Tibial artery (tissue), 4 donors: ENCODE measurements at regions not wholly inside any gene's neighbourhood (a gene's known extent, or its start where the extent isn't known, plus 50 kb on each side); places are given as distances from the start of the nearest gene placed in this dataset.

ENCODE experiments used
- DNase-seq, 2 donors: peaks; one replicate each; pipeline ENCODE4 v3.0.0-alpha.2; 2019
- H3K27ac ChIP-seq, 2 donors: fragments of 200-600 bp; sonication (generic) in 1 of 2; 1 replicate in 1 of 2; 2 replicates in 1 of 2; pipeline ENCODE4 v1.5.1; 2018 to 2019; ENCODE audit warnings: mild to moderate bottlenecking in 1 of 2
- H3K27me3 ChIP-seq, 2 donors: fragments of 200-600 bp; sonication (generic) in 1 of 2; one replicate each; pipeline versions ENCODE4 v1.5.1 to v1.6.0; 2016 to 2019
- H3K36me3 ChIP-seq, 3 donors: fragments of 200-600 bp; sonication (generic) in 2 of 3; one replicate each; pipeline ENCODE4 v1.5.1; 2016 to 2019; ENCODE audit warnings: mild to moderate bottlenecking in 2 of 3
- H3K4me1 ChIP-seq, 4 donors: fragments of 200-600 bp; sonication (generic) in 2 of 4; 1 replicate in 3 of 4; 2 replicates in 1 of 4; pipeline ENCODE4 v1.5.1; 2016 to 2019
- H3K4me3 ChIP-seq, 2 donors: fragments of 200-600 bp; sonication (generic) in 1 of 2; 1 replicate in 1 of 2; 2 replicates in 1 of 2; pipeline ENCODE4 v1.5.1; 2018 to 2019; ENCODE audit warnings: mild to moderate bottlenecking in 2 of 2
- H3K9me3 ChIP-seq, 3 donors: fragments of 200-600 bp; sonication (generic) in 1 of 3; one replicate each; pipeline ENCODE4 v1.5.1; 2016 to 2019
- intact Hi-C: fragments of 100-400 bp; cut with DNase I; formaldehyde crosslinking; loops from one replicate; pipeline ENCODE4 v1.15.0; 2023; ENCODE audit warnings: low total_unique reads
- TF ChIP-seq, protein P1 (sequence below), 2 experiments: fragments of 200-600 bp in 1 of 2; fragments of 450-650 bp in 1 of 2; IDR thresholded peaks; one replicate each; pipeline ENCODE4 v1.5.1; 2017 to 2019; ENCODE audit warnings: antibody characterized with exemption in 2 of 2, mild to moderate bottlenecking in 1 of 2, moderate library complexity in 1 of 2

DNA sequence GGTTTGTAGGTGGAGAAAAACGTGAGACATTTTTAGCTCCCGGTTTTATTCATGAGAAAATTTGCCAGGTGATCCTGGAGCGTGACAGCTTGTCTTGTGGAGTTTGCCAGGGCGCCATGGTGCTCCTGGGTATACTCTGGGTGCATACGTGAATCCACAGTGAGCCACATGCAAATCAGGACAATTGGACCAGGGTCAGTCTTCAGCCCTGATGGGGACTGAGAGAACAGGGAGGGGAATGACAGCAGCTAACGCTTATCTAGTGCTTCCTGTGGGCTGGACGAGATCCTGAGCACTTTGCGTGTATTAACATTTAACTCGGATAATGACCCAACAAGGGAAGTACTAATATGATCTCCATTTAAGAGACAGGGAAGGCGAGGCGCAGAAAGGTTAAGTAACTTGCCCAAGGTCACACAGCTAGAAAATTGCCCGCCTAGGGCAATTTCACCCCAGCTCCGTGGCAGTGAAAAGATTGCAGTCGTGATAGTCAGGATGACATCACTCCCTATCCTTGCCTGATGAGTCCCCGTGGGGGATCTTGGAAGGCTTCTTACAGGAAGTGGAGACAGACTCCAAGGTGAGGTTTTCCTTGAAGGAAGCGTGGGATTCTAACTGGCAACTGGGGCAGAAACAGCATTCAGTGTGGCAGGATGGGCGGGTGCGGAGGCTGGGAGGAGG lies 118.4 kb upstream of the NCOR2 start:
- TF ChIP-seq, protein P1, sequence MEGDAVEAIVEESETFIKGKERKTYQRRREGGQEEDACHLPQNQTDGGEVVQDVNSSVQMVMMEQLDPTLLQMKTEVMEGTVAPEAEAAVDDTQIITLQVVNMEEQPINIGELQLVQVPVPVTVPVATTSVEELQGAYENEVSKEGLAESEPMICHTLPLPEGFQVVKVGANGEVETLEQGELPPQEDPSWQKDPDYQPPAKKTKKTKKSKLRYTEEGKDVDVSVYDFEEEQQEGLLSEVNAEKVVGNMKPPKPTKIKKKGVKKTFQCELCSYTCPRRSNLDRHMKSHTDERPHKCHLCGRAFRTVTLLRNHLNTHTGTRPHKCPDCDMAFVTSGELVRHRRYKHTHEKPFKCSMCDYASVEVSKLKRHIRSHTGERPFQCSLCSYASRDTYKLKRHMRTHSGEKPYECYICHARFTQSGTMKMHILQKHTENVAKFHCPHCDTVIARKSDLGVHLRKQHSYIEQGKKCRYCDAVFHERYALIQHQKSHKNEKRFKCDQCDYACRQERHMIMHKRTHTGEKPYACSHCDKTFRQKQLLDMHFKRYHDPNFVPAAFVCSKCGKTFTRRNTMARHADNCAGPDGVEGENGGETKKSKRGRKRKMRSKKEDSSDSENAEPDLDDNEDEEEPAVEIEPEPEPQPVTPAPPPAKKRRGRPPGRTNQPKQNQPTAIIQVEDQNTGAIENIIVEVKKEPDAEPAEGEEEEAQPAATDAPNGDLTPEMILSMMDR (IDR thresholded peaks at IDR 0.05), result no peak
- intact Hi-C loops, result no loop called here
- peaks cover 0 to 51% (median 44%) of the 10 kb centered on the region in 4 donors for H3K4me1 ChIP-seq
- peak overlapping the region; percentile 48 to 70 for H3K27ac ChIP-seq
- peak overlapping the region in 1 of 2 donors; percentile 35 for H3K4me3 ChIP-seq
- no peaks in the 10 kb centered on the region for H3K9me3 ChIP-seq
- no peak for DNase-seq
- H3K36me3 ChIP-seq, result no peaks in the 10 kb centered on the region
- H3K27me3 ChIP-seq, result no peaks in the 10 kb centered on the region

DNA sequence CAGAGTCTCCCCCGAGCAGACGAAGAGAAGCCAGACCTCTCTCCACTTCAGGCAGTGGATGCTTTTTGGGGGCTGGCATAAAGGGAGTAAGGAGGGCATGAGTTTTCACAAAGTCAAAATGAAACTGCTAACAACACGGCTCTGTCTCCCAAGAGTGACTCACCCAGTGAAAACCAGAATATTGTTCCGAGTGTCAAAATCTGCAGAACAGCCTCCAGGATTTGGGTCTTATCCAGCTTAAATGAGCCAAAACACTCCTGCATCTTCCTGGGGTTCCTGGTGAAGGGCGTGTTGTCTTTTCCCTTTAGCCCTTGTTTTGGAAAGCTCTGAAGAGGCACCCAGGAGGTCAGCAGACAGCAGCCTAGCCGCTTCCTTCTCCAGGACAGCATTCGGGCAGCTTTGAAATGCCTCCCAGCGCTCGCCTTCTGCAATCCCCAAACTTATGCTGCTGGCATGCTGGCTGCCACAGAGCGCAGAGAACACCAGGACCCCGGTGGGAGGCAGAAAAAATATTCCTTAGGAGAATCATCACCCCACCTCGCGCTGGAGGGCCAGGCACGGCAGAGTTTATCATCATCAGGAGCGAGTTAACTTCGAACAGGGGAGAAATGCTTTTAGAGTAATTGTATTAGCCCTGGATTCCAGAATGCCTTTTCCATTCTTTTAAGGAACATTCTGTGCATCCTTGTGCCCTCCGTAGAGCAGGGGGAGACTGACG lies 117.7 kb upstream of the NCOR2 start:
- H3K4me3 ChIP-seq, result peak overlapping the region; percentile 24 to 35

DNA sequence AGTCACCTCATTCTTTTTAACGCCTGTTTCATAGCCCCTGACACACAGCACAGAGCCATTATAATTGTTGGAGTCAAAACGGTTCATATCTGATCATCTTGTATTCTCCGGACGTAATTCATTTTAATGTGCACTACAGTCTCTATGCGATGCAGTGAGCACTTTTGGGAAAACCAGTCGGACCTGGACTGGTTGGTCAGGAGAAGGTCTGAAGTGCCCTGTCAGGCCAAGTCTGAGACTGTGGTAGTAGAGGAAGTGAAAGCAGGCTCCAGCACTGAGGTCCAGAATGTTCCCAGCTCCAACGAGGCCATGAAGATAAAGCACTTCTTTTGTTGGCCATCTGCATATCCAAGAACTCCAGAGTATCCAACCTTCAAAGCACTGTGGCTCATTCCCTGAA lies 117.1 kb upstream of the NCOR2 start:
- peak in 1 of 2 donors; percentile 56 for DNase-seq
- TF ChIP-seq, protein P1 (IDR thresholded peaks at IDR 0.05), result no peak
- no peaks in the 10 kb centered on the region for H3K36me3 ChIP-seq
- peak overlapping the region; percentile 48 to 70 for H3K27ac ChIP-seq
- H3K9me3 ChIP-seq, result no peaks in the 10 kb centered on the region
- intact Hi-C loops, result loop anchor here (5.0 kb wide), 1 partner anchor 117 kb away; the partner anchor contains the start of gene NCOR2
- H3K27me3 ChIP-seq, result no peaks in the 10 kb centered on the region
- peaks cover 0 to 65% (median 53%) of the 10 kb centered on the region in 4 donors for H3K4me1 ChIP-seq
- H3K4me3 ChIP-seq, result peak overlapping the region; percentile 24 to 35

More for the DNA sequence above, 117.7 kb upstream of the NCOR2 start:
- peaks cover 0 to 58% (median 47%) of the 10 kb centered on the region in 4 donors for H3K4me1 ChIP-seq
- peak; percentile 52 to 76 for DNase-seq
- H3K27ac ChIP-seq, result peak overlapping the region; percentile 48 to 70
- TF ChIP-seq, protein P1 (IDR thresholded peaks at IDR 0.05), result no peak
- H3K27me3 ChIP-seq, result no peaks in the 10 kb centered on the region
- H3K36me3 ChIP-seq, result no peaks in the 10 kb centered on the region
- intact Hi-C loops, result loop anchor here (5.0 kb wide), 1 partner anchor 118 kb away; the partner anchor contains the start of gene NCOR2
- H3K9me3 ChIP-seq, result no peaks in the 10 kb centered on the region

DNA sequence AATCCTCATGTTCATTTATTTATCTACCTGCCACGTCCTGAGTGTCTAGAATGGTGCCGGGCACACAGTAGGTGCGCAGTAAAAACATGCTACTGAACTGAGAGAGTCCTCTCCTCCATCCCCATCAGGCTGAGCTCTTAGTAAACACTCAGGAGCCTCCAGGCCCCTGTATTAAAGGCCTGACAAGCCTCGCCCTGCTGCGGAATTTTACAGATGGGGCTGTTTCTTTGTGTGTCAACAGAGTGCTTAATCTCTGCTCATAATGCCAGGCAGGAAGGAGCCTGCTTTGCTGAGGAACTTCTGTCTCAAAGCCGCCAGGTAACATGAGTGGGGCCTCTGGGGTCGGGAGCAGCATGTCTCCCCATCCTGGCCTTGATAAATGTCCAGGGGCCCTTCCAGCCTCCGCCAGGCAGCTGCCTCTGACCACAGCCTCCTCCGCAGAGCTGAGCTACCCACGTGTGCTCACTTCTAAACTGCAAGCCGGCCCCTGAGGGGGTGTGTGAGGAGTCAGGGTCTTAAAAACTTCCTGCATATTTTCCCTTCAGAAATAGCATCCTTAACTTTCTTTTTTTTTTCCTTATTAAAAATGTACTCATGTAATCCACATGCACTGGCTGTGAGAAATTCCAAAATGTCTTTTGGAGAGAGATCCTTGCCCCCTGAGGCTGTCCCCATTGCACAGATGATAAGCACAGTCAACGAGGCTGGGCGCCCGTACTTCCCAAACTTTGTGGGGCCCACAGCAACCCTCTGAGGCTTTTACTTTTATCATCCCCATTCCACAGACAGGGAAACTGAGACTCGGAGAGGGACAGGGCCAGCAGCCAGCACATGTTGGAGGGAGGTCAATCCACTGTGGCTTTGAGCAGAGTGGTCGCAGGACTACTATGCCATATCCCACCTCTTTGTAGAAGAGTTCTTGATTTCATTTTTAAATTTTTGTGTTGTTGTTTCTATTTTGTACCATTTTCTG lies 116.0 kb upstream of the NCOR2 start:
- H3K27ac ChIP-seq, result peak overlapping the region; percentile 70
- H3K36me3 ChIP-seq, result no peaks in the 10 kb centered on the region
- no peaks in the 10 kb centered on the region for H3K27me3 ChIP-seq
- TF ChIP-seq, protein P1 (IDR thresholded peaks at IDR 0.05), result no peak
- no peaks in the 10 kb centered on the region for H3K9me3 ChIP-seq
- peaks cover 0 to 75% (median 62%) of the 10 kb centered on the region in 4 donors for H3K4me1 ChIP-seq
- H3K4me3 ChIP-seq, result no peak overlapping the region
- no peak for DNase-seq
- intact Hi-C loops, result loop anchor here (5.0 kb wide), 1 partner anchor 116 kb away; the partner anchor contains the start of gene NCOR2
